HEK293 (cell line): ENCODE measurements at regions not wholly inside any gene's neighbourhood (a gene's known extent, or its start where the extent isn't known, plus 50 kb on each side); places are given as distances from the start of the nearest gene placed in this dataset.

ENCODE experiments used
- CTCF ChIA-PET: fragments of 350-600 bp; formaldehyde crosslinking; extraction: SDS; loops from one replicate; lab custom pipeline; 2021; ENCODE audit warnings: antibody characterized with exemption; lab: Yijun Ruan, JAX
- POLR2A ChIA-PET: fragments of 300-600 bp; formaldehyde crosslinking; extraction: SDS; loops from one replicate; lab custom pipeline; 2020; ENCODE audit warnings: antibody characterized with exemption, inconsistent platforms; lab: Yijun Ruan, JAX
- H3K27ac ChIP-seq: fragments of 200-500 bp; sonication (Bioruptor generic); 2 replicates; pipeline ENCODE4 v1.5.1; 2014; ENCODE audit warnings: low read depth, low read length, control low read depth, inconsistent platforms; ENCODE audit errors: extremely low read depth
- H3K36me3 ChIP-seq, 2 experiments: fragments of 200-500 bp in 1 of 2; sonication (Bioruptor generic) in 1 of 2; 1 replicate in 1 of 2; 2 replicates in 1 of 2; pipeline ENCODE4 v1.5.1; 2014 to 2017; ENCODE audit warnings: inconsistent platforms in 2 of 2, low read length in 2 of 2; ENCODE audit not compliant: control insufficient read depth in 2 of 2, insufficient read depth in 1 of 2
- H3K4me1 ChIP-seq: fragments of 200-500 bp; sonication (Bioruptor generic); 2 replicates; pipeline ENCODE4 v1.5.1; 2014; ENCODE audit warnings: mild to moderate bottlenecking, low read length, inconsistent platforms; ENCODE audit not compliant: control insufficient read depth, insufficient read depth
- H3K4me3 ChIP-seq: 2 replicates; pipeline ENCODE4 v1.5.1; 2011; ENCODE audit warnings: low read depth, mild to moderate bottlenecking, control low read depth, low read length, moderate library complexity
- H3K9me3 ChIP-seq: fragments of 200-500 bp; sonication (Bioruptor generic); 2 replicates; pipeline ENCODE4 v1.5.1; 2014; ENCODE audit warnings: low read depth, low read length, inconsistent platforms; ENCODE audit not compliant: control insufficient read depth, insufficient read depth
- GLI2 ChIP-seq: fragments of 450-650 bp; formaldehyde crosslinking; IDR thresholded peaks from 2 replicates; pipeline ENCODE4; 2017; ENCODE audit warnings: missing biosample characterization, missing genetic modification characterization, low read depth, borderline replicate concordance
- GLI4 ChIP-seq: fragments of 450-650 bp; formaldehyde crosslinking; IDR thresholded peaks from 2 replicates; pipeline ENCODE4 v1.5.1; 2016; ENCODE audit warnings: missing biosample characterization, missing genetic modification characterization
- PRDM10 ChIP-seq: fragments of 450-650 bp; formaldehyde crosslinking; IDR thresholded peaks from 2 replicates; pipeline ENCODE4 v1.5.1; 2016; ENCODE audit warnings: missing biosample characterization, missing genetic modification characterization
- PRDM6 ChIP-seq: fragments of 450-650 bp; formaldehyde crosslinking; IDR thresholded peaks from 2 replicates; pipeline ENCODE4 v1.5.1; 2017; ENCODE audit warnings: missing biosample characterization, missing genetic modification characterization
- ZBTB21 ChIP-seq: fragments of 450-650 bp; formaldehyde crosslinking; IDR thresholded peaks from 2 replicates; pipeline ENCODE4 v1.5.1; 2017; ENCODE audit warnings: missing biosample characterization, missing genetic modification characterization
- ZBTB26 ChIP-seq: fragments of 450-650 bp; formaldehyde crosslinking; optimal IDR thresholded peaks from 2 replicates; pipeline ENCODE3; 2016; ENCODE audit warnings: missing biosample characterization, mild to moderate bottlenecking, missing genetic modification characterization
- ZFP69B ChIP-seq: fragments of 450-650 bp; formaldehyde crosslinking; IDR thresholded peaks from 2 replicates; pipeline ENCODE4 v1.5.1; 2016; ENCODE audit warnings: missing biosample characterization, missing genetic modification characterization
- ZIC2 ChIP-seq: fragments of 450-650 bp; formaldehyde crosslinking; IDR thresholded peaks from 2 replicates; pipeline ENCODE4 v1.5.1; 2016; ENCODE audit warnings: missing biosample characterization, missing genetic modification characterization
- ZNF140 ChIP-seq: fragments of 450-650 bp; formaldehyde crosslinking; IDR thresholded peaks from 2 replicates; pipeline ENCODE4 v1.5.1; 2016; ENCODE audit warnings: missing biosample characterization, missing genetic modification characterization
- ZNF2 ChIP-seq: fragments of 450-650 bp; formaldehyde crosslinking; IDR thresholded peaks from 2 replicates; pipeline ENCODE4 v1.5.1; 2016; ENCODE audit warnings: missing biosample characterization, missing genetic modification characterization
- ZNF221 ChIP-seq: fragments of 450-650 bp; formaldehyde crosslinking; IDR thresholded peaks from 2 replicates; pipeline ENCODE4 v1.5.1; 2017; ENCODE audit warnings: missing biosample characterization, missing genetic modification characterization, borderline replicate concordance
- ZNF426 ChIP-seq: fragments of 450-650 bp; formaldehyde crosslinking; IDR thresholded peaks from 2 replicates; pipeline ENCODE4 v1.5.1; 2017; ENCODE audit warnings: missing biosample characterization, missing genetic modification characterization, mild to moderate bottlenecking, inconsistent platforms, moderate library complexity
- ZNF433 ChIP-seq: fragments of 450-650 bp; formaldehyde crosslinking; IDR thresholded peaks from 2 replicates; pipeline ENCODE4 v1.5.1; 2016; ENCODE audit warnings: missing biosample characterization, missing genetic modification characterization, low read depth
- ZNF654 ChIP-seq: fragments of 450-650 bp; formaldehyde crosslinking; IDR thresholded peaks from 2 replicates; pipeline ENCODE4 v1.5.1; 2016; ENCODE audit warnings: low read depth, missing biosample characterization, missing genetic modification characterization
- ZNF837 ChIP-seq: fragments of 450-650 bp; formaldehyde crosslinking; IDR thresholded peaks from 2 replicates; pipeline ENCODE4 v1.5.1; 2016; ENCODE audit warnings: missing biosample characterization, missing genetic modification characterization
- TF ChIP-seq, protein P1 (sequence below): fragments of 450-650 bp; formaldehyde crosslinking; conservative IDR thresholded peaks from 2 replicates; pipeline ENCODE4 v1.5.1; 2016; ENCODE audit warnings: low read depth, missing biosample characterization, missing genetic modification characterization
- TF ChIP-seq, protein P2 (sequence below): fragments of 450-650 bp; formaldehyde crosslinking; IDR thresholded peaks from 2 replicates; pipeline ENCODE4 v1.5.1; 2016; ENCODE audit warnings: missing biosample characterization, missing genetic modification characterization

DNA sequence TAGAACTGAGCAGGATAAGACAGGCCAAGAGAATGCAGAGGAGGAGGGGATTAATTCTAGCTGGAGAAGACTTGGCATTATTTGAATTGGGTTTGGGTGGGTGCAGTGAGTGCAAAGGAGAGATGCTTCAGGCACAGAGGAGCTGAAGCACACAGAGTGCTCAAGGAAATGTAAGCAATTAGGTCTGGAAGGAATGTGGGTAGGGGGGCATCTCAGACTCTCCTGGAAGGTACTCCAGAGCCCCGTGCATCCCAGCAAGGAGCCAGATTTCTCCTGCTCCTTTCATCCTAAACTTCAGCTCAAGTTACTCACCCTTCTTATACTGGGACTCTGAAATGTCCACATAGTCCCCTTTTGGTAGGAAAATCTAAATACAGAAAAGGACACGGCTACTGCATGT lies 143.6 kb upstream of the PFN2 start:
- ChIA-PET CTCF (interaction anchor here (0.6 kb wide), 2 partner anchors 179 to 380 kb away, joined by 4 read pairs; no protein-coding TSS in a partner anchor), POLR2A (no interaction called here)
- H3K27ac ChIP-seq = no peak overlapping the region

DNA sequence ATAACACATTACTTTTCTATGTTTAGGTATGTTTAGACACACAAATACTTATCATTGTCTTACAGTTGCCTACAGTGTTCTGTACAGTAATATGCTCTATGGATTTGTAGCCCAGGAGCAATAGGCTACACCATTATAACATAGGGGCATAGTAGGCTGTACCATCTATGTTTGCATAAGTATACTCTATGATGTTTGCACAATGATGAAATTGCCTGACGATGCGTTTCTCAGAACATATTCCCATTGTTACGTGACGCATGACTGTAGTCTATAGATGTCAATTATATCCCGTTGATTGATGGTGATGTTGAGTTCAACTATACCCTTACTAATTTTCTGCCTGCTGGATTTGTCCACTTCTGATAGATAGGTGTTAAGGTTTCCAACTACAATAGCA lies 139.4 kb upstream of the PFN2 start:
- CTCF ChIA-PET = no interaction called here
- Histone ChIP-seq H3K4me1 (peaks cover 6% of the 10 kb centered on the region), H3K4me3 (no peak overlapping the region), H3K27ac (no peak overlapping the region), H3K36me3 (no peaks in the 10 kb centered on the region), H3K9me3 (no peaks in the 10 kb centered on the region)
- POLR2A ChIA-PET = no interaction called here
- TF ChIP-seq ZBTB26 (tag by site-specific recombination) (no peak), PRDM10 (tag by site-specific recombination) (peak; percentile 59; the same call in 1 of the 2 replicates), PRDM6 (tag by site-specific recombination) (no peak)

More for the DNA sequence above, 143.6 kb upstream of the PFN2 start:
- H3K4me3 ChIP-seq = no peak overlapping the region
- H3K36me3 ChIP-seq = no peaks in the 10 kb centered on the region
- TF ChIP-seq ZIC2 (no peak), ZBTB21 (tag by site-specific recombination) (no peak), ZNF426 (tag by site-specific recombination) (no peak), ZNF221 (tag by site-specific recombination) (no peak)
- no peaks in the 10 kb centered on the region for H3K9me3 ChIP-seq
- H3K4me1 ChIP-seq = no peaks in the 10 kb centered on the region

DNA sequence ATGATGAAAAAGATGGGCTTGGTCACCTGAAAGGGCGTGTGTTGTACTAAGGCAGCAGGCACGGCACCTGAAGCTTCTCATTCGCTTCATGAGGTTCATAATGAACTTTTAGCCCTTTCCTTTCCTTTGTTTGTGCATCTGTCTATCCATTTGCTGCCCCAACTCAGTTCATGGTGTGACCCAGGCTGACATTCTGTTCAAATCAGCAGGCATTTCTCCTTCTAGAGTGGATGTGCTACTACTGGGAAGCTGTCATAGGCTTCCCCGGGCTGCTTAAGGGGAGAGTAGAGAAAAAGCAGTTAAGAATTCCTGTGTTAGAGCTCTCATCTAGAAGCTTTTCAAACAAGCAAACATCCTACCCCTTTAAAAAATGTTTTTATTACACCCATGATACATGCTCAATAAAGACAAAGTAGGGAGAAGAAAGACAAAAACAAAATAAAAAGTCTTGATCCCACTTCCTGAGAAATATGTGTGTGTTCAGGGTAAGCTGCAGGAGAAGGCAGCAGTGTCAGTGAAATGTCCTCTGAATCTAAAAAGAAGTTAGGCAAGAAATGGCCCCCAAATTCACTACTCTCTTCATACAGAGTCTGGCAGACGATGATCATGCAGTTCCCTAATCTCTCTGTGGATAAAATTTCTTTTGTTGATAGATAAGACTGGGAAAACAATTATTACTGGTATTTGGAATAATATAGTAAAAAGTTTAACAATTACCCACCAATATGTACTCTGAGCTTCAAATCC lies 136.9 kb upstream of the PFN2 start:
- H3K9me3 ChIP-seq = no peaks in the 10 kb centered on the region
- no peak overlapping the region for H3K4me3 ChIP-seq
- no peaks in the 10 kb centered on the region for H3K36me3 ChIP-seq
- H3K4me1 ChIP-seq = peaks cover 6% of the 10 kb centered on the region
- H3K27ac ChIP-seq = no peak overlapping the region
- ChIA-PET CTCF (interaction anchor here (0.6 to 1.2 kb wide), 2 partner anchors 77 to 114 kb away, joined by 3 read pairs; no protein-coding TSS in a partner anchor), POLR2A (no interaction called here)
- TF ChIP-seq, protein P1, sequence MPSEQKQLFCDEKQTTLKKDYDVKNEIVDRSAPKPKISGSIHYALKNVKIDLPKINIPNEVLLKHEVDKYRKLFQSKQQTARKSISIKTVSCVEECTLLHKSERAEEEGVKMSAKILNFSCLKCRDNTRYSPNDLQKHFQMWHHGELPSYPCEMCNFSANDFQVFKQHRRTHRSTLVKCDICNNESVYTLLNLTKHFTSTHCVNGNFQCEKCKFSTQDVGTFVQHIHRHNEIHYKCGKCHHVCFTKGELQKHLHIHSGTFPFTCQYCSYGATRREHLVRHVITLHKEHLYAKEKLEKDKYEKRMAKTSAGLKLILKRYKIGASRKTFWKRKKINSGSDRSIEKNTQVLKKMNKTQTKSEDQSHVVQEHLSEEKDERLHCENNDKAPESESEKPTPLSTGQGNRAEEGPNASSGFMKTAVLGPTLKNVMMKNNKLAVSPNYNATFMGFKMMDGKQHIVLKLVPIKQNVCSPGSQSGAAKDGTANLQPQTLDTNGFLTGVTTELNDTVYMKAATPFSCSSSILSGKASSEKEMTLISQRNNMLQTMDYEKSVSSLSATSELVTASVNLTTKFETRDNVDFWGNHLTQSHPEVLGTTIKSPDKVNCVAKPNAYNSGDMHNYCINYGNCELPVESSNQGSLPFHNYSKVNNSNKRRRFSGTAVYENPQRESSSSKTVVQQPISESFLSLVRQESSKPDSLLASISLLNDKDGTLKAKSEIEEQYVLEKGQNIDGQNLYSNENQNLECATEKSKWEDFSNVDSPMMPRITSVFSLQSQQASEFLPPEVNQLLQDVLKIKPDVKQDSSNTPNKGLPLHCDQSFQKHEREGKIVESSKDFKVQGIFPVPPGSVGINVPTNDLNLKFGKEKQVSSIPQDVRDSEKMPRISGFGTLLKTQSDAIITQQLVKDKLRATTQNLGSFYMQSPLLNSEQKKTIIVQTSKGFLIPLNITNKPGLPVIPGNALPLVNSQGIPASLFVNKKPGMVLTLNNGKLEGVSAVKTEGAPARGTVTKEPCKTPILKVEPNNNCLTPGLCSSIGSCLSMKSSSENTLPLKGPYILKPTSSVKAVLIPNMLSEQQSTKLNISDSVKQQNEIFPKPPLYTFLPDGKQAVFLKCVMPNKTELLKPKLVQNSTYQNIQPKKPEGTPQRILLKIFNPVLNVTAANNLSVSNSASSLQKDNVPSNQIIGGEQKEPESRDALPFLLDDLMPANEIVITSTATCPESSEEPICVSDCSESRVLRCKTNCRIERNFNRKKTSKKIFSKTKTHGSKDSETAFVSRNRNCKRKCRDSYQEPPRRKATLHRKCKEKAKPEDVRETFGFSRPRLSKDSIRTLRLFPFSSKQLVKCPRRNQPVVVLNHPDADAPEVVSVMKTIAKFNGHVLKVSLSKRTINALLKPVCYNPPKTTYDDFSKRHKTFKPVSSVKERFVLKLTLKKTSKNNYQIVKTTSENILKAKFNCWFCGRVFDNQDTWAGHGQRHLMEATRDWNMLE (tag by site-specific recombination) = no peak
- TF ChIP-seq ZNF140 (tag by site-specific recombination) (no peak), ZNF2 (tag by site-specific recombination) (no peak), ZNF837 (tag by site-specific recombination) (no peak), GLI2 (no peak), ZNF433 (tag by site-specific recombination) (no peak), ZNF654 (tag by site-specific recombination) (no peak), ZFP69B (no peak), GLI4 (tag by site-specific recombination) (no peak)
- TF ChIP-seq, protein P2, sequence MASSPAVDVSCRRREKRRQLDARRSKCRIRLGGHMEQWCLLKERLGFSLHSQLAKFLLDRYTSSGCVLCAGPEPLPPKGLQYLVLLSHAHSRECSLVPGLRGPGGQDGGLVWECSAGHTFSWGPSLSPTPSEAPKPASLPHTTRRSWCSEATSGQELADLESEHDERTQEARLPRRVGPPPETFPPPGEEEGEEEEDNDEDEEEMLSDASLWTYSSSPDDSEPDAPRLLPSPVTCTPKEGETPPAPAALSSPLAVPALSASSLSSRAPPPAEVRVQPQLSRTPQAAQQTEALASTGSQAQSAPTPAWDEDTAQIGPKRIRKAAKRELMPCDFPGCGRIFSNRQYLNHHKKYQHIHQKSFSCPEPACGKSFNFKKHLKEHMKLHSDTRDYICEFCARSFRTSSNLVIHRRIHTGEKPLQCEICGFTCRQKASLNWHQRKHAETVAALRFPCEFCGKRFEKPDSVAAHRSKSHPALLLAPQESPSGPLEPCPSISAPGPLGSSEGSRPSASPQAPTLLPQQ (tag by site-specific recombination) = no peak
